K562 (cell line): ENCODE measurements at regions not wholly inside any gene's neighbourhood (a gene's known extent, or its start where the extent isn't known, plus 50 kb on each side); places are given as distances from the start of the nearest gene placed in this dataset.

Experiments
- ATAC-seq: fragments of 200-7000 bp; cut with Tn5 transposase; 3 replicates; pipeline ENCODE4 v1.9.1; 2020; ENCODE audit warnings: moderate library complexity
- BruUV-seq: library from RNA; stranded (reverse); fragments of 400-500 nt; replicated peaks from 2 replicates; lab custom pipeline; 2021; lab: Mats Ljungman, UMichigan
- CTCF ChIA-PET: fragments of 300-600 bp; formaldehyde crosslinking; extraction: SDS; loops from one replicate; lab custom pipeline; 2021; ENCODE audit warnings: low intra/inter-chr PET ratio; lab: Yijun Ruan, JAX
- POLR2A ChIA-PET: fragments of 300-600, 350-650 bp; sonication (Branson Sonifier 250); formaldehyde crosslinking; extraction: SDS; loops from one replicate; lab custom pipeline; 2021; ENCODE audit warnings: antibody characterized with exemption, inconsistent platforms; lab: Yijun Ruan, JAX
- DNase-seq, 4 experiments: peaks; one replicate each; pipeline versions ENCODE4 v3.0.0 to v3.0.0-alpha.2; 2011 to 2018; ENCODE audit warnings: low spot score in 3 of 4, mixed read lengths in 3 of 4; ENCODE audit errors: extremely low read depth in 1 of 4
- FAIRE-seq: peaks from 2 replicates; lab custom pipeline; 2011; peaks lifted over from hg19 to GRCh38; lab: Jason Lieb, UNC
- H2AFZ ChIP-seq: 2 replicates; pipeline ENCODE4 v1.6.0; 2011; ENCODE audit warnings: low read depth, low read length, control low read depth, inconsistent platforms
- H3K27ac ChIP-seq: fragments of 200-600 bp; 3 replicates; pipeline ENCODE4 v1.8.0; 2011; ENCODE audit warnings: low read depth, mild to moderate bottlenecking, control low read depth, inconsistent platforms, low read length, moderate library complexity, mixed read lengths; ENCODE audit errors: extremely low read depth
- H3K27me3 ChIP-seq, 2 experiments: fragments of 300-600 bp in 1 of 2; 2 replicates in 1 of 2; 3 replicates in 1 of 2; pipeline versions ENCODE4 v1.6.0 to v1.8.0; 2011; ENCODE audit warnings: inconsistent platforms in 2 of 2, low read length in 2 of 2, mild to moderate bottlenecking in 1 of 2, mixed read lengths in 1 of 2, moderate library complexity in 1 of 2; ENCODE audit not compliant: control insufficient read depth in 2 of 2, insufficient read depth in 2 of 2
- H3K36me3 ChIP-seq: fragments of 300-600 bp; 3 replicates; pipeline ENCODE4 v1.8.0; 2011; ENCODE audit warnings: mild to moderate bottlenecking, low read length, inconsistent platforms; ENCODE audit not compliant: control insufficient read depth, insufficient read depth
- H3K4me1 ChIP-seq, 2 experiments: fragments of 200-600 bp in 1 of 2; replicated peaks in 1 of 2; 2 replicates in 1 of 2; 3 replicates in 1 of 2; pipeline versions ENCODE4 v1.5.1 to v1.8.0; 2011; ENCODE audit warnings: inconsistent platforms in 2 of 2, low read length in 2 of 2, mild to moderate bottlenecking in 1 of 2, mixed read lengths in 1 of 2, moderate library complexity in 1 of 2; ENCODE audit not compliant: control insufficient read depth in 2 of 2, insufficient read depth in 2 of 2
- H3K4me2 ChIP-seq: 2 replicates; pipeline ENCODE4 v1.6.1; 2011; ENCODE audit warnings: low read length, control low read depth, inconsistent platforms, mixed read lengths; ENCODE audit not compliant: insufficient read depth
- H3K4me3 ChIP-seq: fragments of 200-600 bp; sonication (generic), shearing (Covaris generic); 2 replicates; pipeline ENCODE4 v1.5.1; 2016; ENCODE audit warnings: control low read depth, inconsistent platforms
- H3K79me2 ChIP-seq: fragments of 200-600 bp; 3 replicates; pipeline ENCODE4 v1.8.0; 2011; ENCODE audit warnings: low read length, inconsistent platforms; ENCODE audit not compliant: control insufficient read depth, insufficient read depth
- H3K9ac ChIP-seq, 2 experiments: 2 replicates each; pipeline versions ENCODE4 v1.6.0 to v1.6.1; 2011; ENCODE audit warnings: low read depth in 2 of 2, low read length in 2 of 2, control low read depth in 1 of 2, inconsistent platforms in 1 of 2, mild to moderate bottlenecking in 1 of 2, mixed read lengths in 1 of 2; ENCODE audit not compliant: insufficient read depth in 1 of 2
- H3K9me1 ChIP-seq: one replicate; pipeline ENCODE4 v1.6.0; 2011; ENCODE audit warnings: inconsistent platforms, mild to moderate bottlenecking, low read length, moderate library complexity; ENCODE audit not compliant: control insufficient read depth, insufficient read depth
- H3K9me3 ChIP-seq: replicated peaks from 2 replicates; pipeline ENCODE4 v1.5.1; 2011; ENCODE audit warnings: low read depth, low read length, inconsistent platforms; ENCODE audit not compliant: control insufficient read depth, insufficient read depth
- H4K20me1 ChIP-seq: replicated peaks from 2 replicates; pipeline ENCODE4 v1.6.1; 2011; ENCODE audit warnings: low read length, inconsistent platforms, mixed read lengths; ENCODE audit not compliant: control insufficient read depth, insufficient read depth
- CXXC5 ChIP-seq: fragments of 250-450 bp; sonication (Bioruptor Pico); IDR thresholded peaks from 2 replicates; pipeline ENCODE4 v1.8.0; 2022; ENCODE audit warnings: inconsistent platforms, mild to moderate bottlenecking, moderate library complexity
- EZH2 ChIP-seq: IDR thresholded peaks from 2 replicates; pipeline ENCODE4 v1.6.1; 2012; ENCODE audit warnings: low read depth, mild to moderate bottlenecking, inconsistent platforms, low read length, borderline replicate concordance
- GABPA ChIP-seq: fragments of 200-800 bp; sonication (Bioruptor generic); conservative IDR thresholded peaks from 2 replicates; pipeline ENCODE4 v1.6.1; 2016; ENCODE audit warnings: low read depth, missing genetic modification characterization, missing compliant biosample characterization
- HDAC3 ChIP-seq: fragments of 450-650 bp; IDR thresholded peaks from 2 replicates; pipeline ENCODE4 v1.6.1; 2018; ENCODE audit warnings: borderline replicate concordance, mild to moderate bottlenecking, moderate library complexity; ENCODE audit not compliant: partially characterized antibody
- PRDM10 ChIP-seq: fragments of 450-650 bp; IDR thresholded peaks from 2 replicates; pipeline ENCODE4 v1.6.1; 2018; ENCODE audit not compliant: partially characterized antibody
- RCOR1 ChIP-seq, 2 experiments: IDR thresholded peaks; 2 replicates each; pipeline ENCODE4 v1.6.1; 2012; ENCODE audit warnings: low read depth in 2 of 2, low read length in 2 of 2, borderline replicate concordance in 1 of 2, improper control_type of control experiment in 1 of 2
- TGIF2 ChIP-seq: sonication (generic); formaldehyde crosslinking; IDR thresholded peaks from 2 replicates; pipeline ENCODE4 v1.8.1; 2022; ENCODE audit warnings: mild to moderate bottlenecking, missing genetic modification reagents, moderate library complexity
- USF2 ChIP-seq: sonication (generic); formaldehyde crosslinking; IDR thresholded peaks from 2 replicates; pipeline ENCODE4 v1.5.0; 2020; ENCODE audit warnings: missing genetic modification reagents
- ZNF175 ChIP-seq: fragments of 200-800 bp; sonication (Bioruptor generic); IDR thresholded peaks from 2 replicates; pipeline ENCODE4 v1.6.1; 2016; ENCODE audit warnings: low read depth, mild to moderate bottlenecking, missing genetic modification characterization, missing compliant biosample characterization
- ZNF282 ChIP-seq: sonication (generic); formaldehyde crosslinking; IDR thresholded peaks from 2 replicates; pipeline ENCODE4 v1.8.1; 2023; ENCODE audit warnings: missing genetic modification reagents
- WGBS: fragments of 100-300 bp; shearing (Covaris generic); methylation state at CpG from one replicate; pipeline ENCODE4 v1.1.6; 2016; ENCODE audit warnings: low coverage, mixed read lengths; ENCODE audit not compliant: insufficient coverage; ENCODE audit errors: missing lambda C conversion rate; 5-methylcytosine and 5-hydroxymethylcytosine counted together
- in situ Hi-C: fragments of 300-500 bp; cut with MboI; formaldehyde crosslinking; loops from 4 replicates; pipeline ENCODE4 v1.15.0; 2018; ENCODE audit warnings: inconsistent platforms, mixed read lengths
- intact Hi-C: fragments of 100-400 bp; cut with micrococcal nuclease; formaldehyde crosslinking; loops from 2 replicates; pipeline ENCODE4 v1.14.2; 2022

GRCh38 chr16:66278111-66278531 is 88.4 kb upstream of the CDH5 start (continued):
- TF ChIP-seq HDAC3 = no peak
- TF ChIP-seq ZNF175 (CRISPR knock-in tag) = no peak
- no peak for TF ChIP-seq EZH2
- TF ChIP-seq USF2 (CRISPR knock-in tag) = no peak
- TF ChIP-seq RCOR1 (IDR thresholded peaks at IDR 0.05; ENCODE audit: borderline replicate concordance in 1 of 2, low read depth in 2 of 2, low read length in 2 of 2) = no peak
- TF ChIP-seq ZNF282 (CRISPR knock-in tag) = no peak
- TF ChIP-seq CXXC5 = no peak
- TF ChIP-seq, all 486 proteins: peak for 0

- in situ Hi-C loops = no loop called here
- Histone ChIP-seq H3K4me2 (no peak overlapping the region), H3K27ac (no peak overlapping the region), H3K9me3 (no peaks in the 10 kb centered on the region; the same call in 1 of the 2 replicates), H4K20me1 (no peaks in the 10 kb centered on the region), H3K9me1 (no peaks in the 10 kb centered on the region), H3K4me1 (no peaks in the 10 kb centered on the region), H3K79me2 (no peaks in the 10 kb centered on the region), H3K4me3 (no peak overlapping the region), H3K27me3 (no peaks in the 10 kb centered on the region)
- intact Hi-C loops = no loop called here
- no TSS peak for BruUV-seq
- POLR2A ChIA-PET = interaction anchor here (1.1 kb wide), 1 partner anchor 16 kb away, joined by 3 read pairs; no protein-coding TSS in a partner anchor
- TF ChIP-seq TGIF2 (CRISPR knock-in tag) (no peak), PRDM10 (no peak), GABPA (tag) (no peak)
- TF ChIP-seq, all 486 proteins: peak for 0
- no peak for FAIRE-seq
- CTCF ChIA-PET = no interaction called here
- no peaks in the 10 kb centered on the region for H3K36me3 ChIP-seq
- ATAC-seq = no peak
- H3K9ac ChIP-seq = no peak overlapping the region
- 0% methylated on average over 5 of the region's 6 CpGs for WGBS
- DNase-seq = no peak
- H2AFZ ChIP-seq = no peak overlapping the region
Observed at GRCh38 chr16:66277311-66278070, 89.0 kb upstream of the CDH5 start.
